DMS79 treated with DMSO at 0.1 percent for 48 hours (cell line): ENCODE measurements at regions not wholly inside any gene's neighbourhood (a gene's known extent, or its start where the extent isn't known, plus 50 kb on each side); places are given as distances from the start of the nearest gene placed in this dataset.

ENCODE experiments used
- DNase-seq: peaks from one replicate; lab custom pipeline; 2025; lab: John Stamatoyannopoulos, UW

- no peak for DNase-seq
These were observed 839.4 kb upstream of the ADGRL4 start for GRCh38 chr1:79845936-79846335.

GRCh38 chr1:79842811-79843210 lies 836.3 kb upstream of the ADGRL4 start:
- no peak for DNase-seq

GRCh38 chr1:79839882-79840281 lies 833.4 kb upstream of the ADGRL4 start:
- DNase-seq: no peak

GRCh38 chr1:79827446-79827845 lies 820.9 kb upstream of the ADGRL4 start:
- DNase-seq: no peak

GRCh38 chr1:79825551-79825950 lies 819.0 kb upstream of the ADGRL4 start:
- DNase-seq: no peak

GRCh38 chr1:79822053-79822452 lies 815.5 kb upstream of the ADGRL4 start:
- no peak for DNase-seq

GRCh38 chr1:79819140-79819539 lies 812.6 kb upstream of the ADGRL4 start:
- DNase-seq: no peak

GRCh38 chr1:79817031-79817560 lies 810.6 kb upstream of the ADGRL4 start:
- DNase-seq: no peak

- no peak for DNase-seq
These were observed 808.6 kb upstream of the ADGRL4 start for GRCh38 chr1:79815115-79815514.

- no peak for DNase-seq
These were observed 804.6 kb upstream of the ADGRL4 start for GRCh38 chr1:79811173-79811572.

- no peak for DNase-seq
These were observed 802.4 kb upstream of the ADGRL4 start for GRCh38 chr1:79808816-79809475.

GRCh38 chr1:79807816-79808215 lies 801.3 kb upstream of the ADGRL4 start:
- no peak for DNase-seq

GRCh38 chr1:79797487-79797886 lies 791.0 kb upstream of the ADGRL4 start:
- DNase-seq: no peak

GRCh38 chr1:79796434-79796833 lies 789.9 kb upstream of the ADGRL4 start:
- DNase-seq: no peak

- no peak for DNase-seq
These were observed 785.8 kb upstream of the ADGRL4 start for GRCh38 chr1:79792219-79792930.

- no peak for DNase-seq
These were observed 785.1 kb upstream of the ADGRL4 start for GRCh38 chr1:79791488-79792218.

- DNase-seq: no peak
These were observed 784.4 kb upstream of the ADGRL4 start for GRCh38 chr1:79790950-79791349.

GRCh38 chr1:79787631-79788030 lies 781.1 kb upstream of the ADGRL4 start:
- DNase-seq: no peak

GRCh38 chr1:79785964-79786363 lies 779.4 kb upstream of the ADGRL4 start:
- DNase-seq: no peak

GRCh38 chr1:79785561-79785960 lies 779.0 kb upstream of the ADGRL4 start:
- DNase-seq: no peak

- no peak for DNase-seq
These were observed 774.7 kb upstream of the ADGRL4 start for GRCh38 chr1:79781261-79781660.

- DNase-seq: no peak
These were observed 771.1 kb upstream of the ADGRL4 start for GRCh38 chr1:79777481-79778219.
